GM12891 (cell line): ENCODE measurements at regions not wholly inside any gene's neighbourhood (a gene's known extent, or its start where the extent isn't known, plus 50 kb on each side); places are given as distances from the start of the nearest gene placed in this dataset.

Experiments used
- POLR2AphosphoS5 ChIP-seq: IDR thresholded peaks from 2 replicates; pipeline ENCODE4 v1.6.1; 2011; ENCODE audit warnings: low read depth, low read length, control low read depth
- SPI1 ChIP-seq: IDR thresholded peaks from 2 replicates; pipeline ENCODE4 v1.6.1; 2011; ENCODE audit warnings: low read depth, low read length, control low read depth

DNA sequence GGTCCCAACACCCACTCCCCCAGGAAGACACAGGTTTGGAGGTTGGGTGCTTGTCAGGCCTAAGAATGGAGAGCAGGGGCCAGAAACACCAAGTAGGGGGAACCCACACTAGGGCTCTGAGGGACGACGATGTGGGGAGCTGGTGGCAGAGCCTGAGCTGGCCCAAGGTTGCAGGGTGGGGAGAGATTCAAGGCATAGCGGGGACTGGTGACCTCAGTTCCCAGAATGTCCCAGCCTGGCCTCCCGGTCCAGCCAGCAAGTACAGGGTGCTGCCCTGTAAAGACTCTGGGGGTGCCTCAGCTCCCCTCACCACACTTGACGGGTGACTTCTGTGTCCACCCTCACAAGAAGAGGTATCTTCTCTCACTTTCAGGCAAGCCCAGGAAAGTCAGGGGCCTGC lies 86.7 kb downstream of the ALG10 start:
- no peak for TF ChIP-seq POLR2AphosphoS5
- no peak for TF ChIP-seq SPI1
